HG03103 (cell line): ENCODE measurements at regions not wholly inside any gene's neighbourhood (a gene's known extent, or its start where the extent isn't known, plus 50 kb on each side); places are given as distances from the start of the nearest gene placed in this dataset.
A peak's percentile ranks its signal among the peaks of the same experiment; 100 is the strongest.
"Not testable (repeated sequence)": the region's sequence is repeated elsewhere in the genome, so short reads cannot be mapped to it uniquely, and the experiment has no call there.

Source experiments
- ATAC-seq: cut with Tn5 transposase; IDR thresholded peaks from one replicate; pipeline ENCODE4 v1.9.1; 2021; ENCODE audit warnings: low read depth; ENCODE audit not compliant: unreplicated experiment

GRCh38 chr14:106301609-106302008, 775.2 kb downstream of the TMEM121 start:
- not testable (repeated sequence) for ATAC-seq

- no peak for ATAC-seq
These were observed 776.3 kb downstream of the TMEM121 start for GRCh38 chr14:106302661-106303060.

DNA sequence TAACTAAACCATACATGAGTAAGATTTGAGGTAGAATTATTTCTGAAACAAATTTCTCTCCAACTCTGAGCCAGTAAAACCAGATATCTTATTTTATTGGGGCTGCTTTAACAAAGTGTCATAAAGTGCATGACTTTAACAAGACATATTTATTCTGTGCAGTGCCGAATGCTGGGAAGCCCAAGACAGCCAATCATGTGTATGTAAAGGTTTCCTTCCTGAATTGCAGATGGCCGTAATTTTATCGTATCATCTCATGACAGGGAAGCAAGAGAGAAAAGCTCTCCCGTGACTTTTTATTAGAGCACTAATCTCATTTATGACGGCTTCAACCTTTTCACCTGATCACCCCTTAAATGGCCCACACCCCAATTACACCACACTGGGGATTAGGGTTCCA, 777.9 kb downstream of the TMEM121 start:
- ATAC-seq: no peak

DNA sequence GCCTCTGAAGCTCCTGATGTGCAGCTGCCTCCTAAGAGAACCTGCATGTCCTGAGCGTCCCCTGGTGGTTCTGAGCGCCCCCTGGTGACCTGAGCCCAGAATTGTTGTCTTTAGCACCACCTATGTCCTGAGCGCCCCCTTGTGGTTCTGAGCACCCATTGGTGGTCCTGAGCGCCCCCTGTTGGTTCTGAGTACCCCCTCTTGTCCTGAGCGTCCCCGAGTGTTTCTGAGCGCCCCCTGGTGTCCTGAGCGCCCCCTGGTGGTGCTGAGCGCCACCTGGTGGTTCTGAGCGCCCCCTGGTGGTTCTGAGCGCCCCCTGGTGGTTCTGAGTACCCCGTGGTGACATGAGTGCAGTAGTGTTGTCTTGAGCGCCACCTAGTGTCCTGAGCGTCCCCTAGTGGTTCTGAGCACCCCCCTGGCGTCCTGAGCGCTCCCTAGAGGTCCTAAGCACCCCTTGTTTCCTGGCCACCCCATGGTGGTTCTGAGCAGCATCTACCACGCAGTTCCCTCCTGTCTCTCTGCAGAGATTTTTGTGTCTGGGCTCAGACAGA, 782.5 kb downstream of the TMEM121 start:
- peak; percentile 86 for ATAC-seq

DNA sequence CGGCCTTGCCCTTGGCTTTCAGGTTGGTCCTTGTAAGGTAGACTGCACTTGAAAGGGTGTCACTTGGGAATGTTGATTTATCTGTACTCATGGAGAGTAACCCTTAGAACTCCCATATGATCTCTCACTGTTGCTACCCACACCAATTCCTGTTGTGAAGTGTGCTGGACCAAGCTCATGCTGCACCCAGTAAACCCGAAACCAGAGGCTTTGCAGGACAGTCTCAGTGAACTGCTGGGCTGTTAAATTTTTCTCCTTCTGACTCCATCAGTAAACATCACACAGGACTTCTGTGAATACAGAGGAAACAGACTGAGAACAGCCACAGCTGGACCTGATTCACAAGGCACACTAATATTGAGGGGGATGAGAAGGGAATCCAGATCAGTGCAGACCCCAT, 783.0 kb downstream of the TMEM121 start:
- ATAC-seq: no peak

DNA sequence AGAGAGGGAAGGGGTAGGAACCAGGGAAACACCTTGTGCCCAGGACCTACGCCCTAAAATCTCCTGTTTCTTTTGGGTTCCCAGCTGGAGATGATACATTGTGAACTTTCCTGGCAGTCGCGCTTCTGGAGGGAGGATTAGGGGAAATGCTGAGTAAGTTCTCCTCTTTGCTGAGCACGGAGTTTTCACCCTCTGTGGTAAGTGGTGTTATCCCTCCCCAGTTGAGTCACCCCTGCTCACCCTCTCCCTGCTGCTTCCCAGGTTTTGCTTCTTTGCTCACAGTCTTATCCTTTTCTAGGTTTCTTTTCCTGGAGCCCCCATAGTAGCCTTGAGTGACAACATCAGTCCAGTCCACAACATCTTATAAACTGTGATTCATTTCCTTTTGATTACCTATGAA, 789.1 kb downstream of the TMEM121 start:
- ATAC-seq: no peak

- no peak for ATAC-seq
These were observed 791.2 kb downstream of the TMEM121 start for GRCh38 chr14:106317593-106317992.

DNA sequence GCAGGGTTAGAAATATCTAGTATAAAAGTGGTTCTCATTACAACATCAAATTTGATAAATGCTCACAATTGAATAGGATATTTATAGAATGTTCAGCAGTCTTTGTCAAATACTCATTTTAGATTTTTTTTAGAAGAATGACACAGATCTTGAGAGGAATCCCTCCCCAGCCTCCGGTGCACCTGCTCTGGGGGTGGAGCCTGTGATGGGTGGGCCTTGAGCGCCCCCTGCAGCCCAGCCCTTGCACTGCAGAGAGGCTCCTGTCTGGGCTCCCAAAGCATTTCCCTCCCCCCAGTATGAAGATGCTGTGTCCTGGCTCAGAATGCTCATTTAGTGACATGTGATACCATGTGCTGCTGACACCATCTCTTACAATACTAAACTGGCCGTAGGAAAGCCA, 792.3 kb downstream of the TMEM121 start:
- no peak for ATAC-seq

DNA sequence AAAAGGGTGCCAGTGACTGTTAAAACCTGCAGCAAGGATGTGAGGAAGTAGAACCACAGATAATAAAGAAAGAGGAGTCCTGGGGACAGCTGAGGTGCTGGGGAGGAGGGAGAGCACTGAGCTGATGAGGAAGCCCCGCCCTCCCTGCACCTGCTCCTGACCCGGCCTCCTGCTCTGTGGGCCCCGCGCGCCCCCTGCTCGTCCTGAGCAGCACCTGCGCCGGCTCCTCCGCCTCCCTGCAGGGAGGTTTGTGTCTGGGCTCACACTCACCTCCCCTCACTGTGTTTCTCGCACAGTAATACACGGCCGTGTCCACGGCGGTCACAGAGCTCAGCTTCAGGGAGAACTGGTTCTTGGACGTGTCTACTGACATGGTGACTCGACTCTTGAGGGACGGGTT, 797.6 kb downstream of the TMEM121 start:
- not testable (repeated sequence) for ATAC-seq

DNA sequence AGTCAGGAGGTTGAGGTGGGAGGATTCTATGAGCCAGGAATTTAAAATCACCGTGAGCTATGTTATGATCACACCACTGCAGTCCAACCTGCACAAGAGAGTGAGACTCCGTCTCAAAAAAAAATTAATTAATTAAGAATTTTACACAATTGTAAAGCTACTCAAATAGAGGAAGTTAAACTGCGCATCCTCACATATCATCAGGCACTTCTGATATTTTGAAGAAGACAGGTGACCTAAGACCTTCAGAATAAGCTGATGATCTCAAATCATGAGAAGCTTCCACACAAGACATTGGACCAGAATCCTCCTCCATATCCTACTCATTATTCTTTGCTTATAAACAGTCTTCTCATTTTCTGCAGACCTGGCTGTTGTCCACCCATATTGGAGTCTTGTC, 800.9 kb downstream of the TMEM121 start:
- no peak for ATAC-seq

GRCh38 chr14:106327702-106328353, 801.4 kb downstream of the TMEM121 start:
- not testable (repeated sequence) for ATAC-seq

GRCh38 chr14:106329243-106329642, 802.9 kb downstream of the TMEM121 start:
- not testable (repeated sequence) for ATAC-seq

DNA sequence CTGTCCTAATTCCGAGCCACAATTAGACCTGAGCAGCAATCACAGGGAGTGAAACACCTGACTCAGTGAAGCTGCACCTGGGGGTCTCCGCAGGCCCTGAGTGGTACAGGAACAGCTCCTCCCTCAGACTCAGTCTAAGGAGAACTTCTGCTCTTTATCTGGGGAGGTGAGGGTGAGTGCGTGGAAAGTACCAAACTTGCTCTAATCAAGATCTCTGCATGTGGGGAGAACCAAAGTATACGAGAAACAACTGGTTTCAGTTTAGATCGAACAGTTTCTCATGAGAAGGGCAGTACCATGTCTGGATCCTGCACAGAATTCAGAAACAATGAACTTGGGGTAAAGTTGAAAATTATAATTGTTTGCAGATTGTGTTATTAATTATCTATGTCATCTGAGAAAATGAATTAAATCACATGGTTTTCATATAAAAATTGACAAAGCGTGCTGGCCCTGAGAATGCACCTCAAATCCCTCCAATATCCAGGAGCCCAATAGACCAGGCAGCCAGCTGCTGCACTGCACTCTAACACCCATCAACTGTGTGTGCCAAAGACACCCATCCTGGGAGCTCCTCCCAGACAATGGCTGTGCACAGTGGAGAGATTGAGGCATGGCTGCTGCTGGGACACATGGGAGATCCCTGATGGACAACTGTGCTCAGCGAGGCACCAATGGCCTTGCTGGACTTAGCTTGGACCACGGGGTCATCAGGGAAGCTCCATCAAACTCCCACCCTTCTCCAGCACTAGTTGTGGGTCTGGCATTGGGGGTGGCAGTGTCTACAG, 803.8 kb downstream of the TMEM121 start:
- not testable (repeated sequence) for ATAC-seq

- not testable (repeated sequence) for ATAC-seq
These were observed 808.2 kb downstream of the TMEM121 start for GRCh38 chr14:106334428-106335109.

- not testable (repeated sequence) for ATAC-seq
These were observed 808.7 kb downstream of the TMEM121 start for GRCh38 chr14:106335110-106335429.

DNA sequence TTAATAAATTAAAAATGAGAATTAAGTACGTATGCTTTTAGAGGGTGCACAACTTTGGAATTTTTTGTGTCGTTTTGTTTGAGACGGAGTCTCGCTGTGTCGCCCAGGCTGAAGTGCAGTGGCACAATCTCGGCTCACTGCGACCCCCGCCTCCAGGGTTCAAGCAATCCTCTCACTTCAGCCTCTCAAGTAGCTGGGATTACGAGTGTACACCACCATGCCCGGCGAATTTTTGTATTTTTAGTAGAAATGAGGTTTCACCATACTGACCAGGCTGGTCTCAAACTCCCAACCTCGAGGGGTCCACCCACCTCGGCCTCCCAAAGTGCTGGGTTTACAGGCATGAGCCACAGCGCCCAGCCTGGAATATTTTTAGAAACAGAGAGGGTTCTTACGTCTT, 812.4 kb downstream of the TMEM121 start:
- ATAC-seq: not testable (repeated sequence)

DNA sequence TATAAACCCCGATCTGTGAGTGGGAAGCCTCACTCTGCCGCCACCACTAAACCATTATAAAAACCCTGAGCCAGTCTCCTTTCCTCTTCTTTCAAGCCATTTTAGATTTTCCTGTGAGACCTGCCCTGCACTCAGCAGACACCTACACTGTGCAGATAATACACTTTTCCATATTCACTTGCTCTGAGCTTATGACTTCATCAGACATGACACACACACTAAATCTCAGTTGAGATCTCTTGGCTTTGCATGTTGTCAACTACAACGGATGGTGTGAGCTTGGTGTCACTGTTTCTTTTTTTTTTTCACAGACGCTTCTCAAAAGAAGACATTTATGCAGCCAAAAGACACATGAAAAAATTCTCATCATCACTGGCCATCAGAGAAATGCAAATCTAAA, 814.3 kb downstream of the TMEM121 start:
- not testable (repeated sequence) for ATAC-seq

DNA sequence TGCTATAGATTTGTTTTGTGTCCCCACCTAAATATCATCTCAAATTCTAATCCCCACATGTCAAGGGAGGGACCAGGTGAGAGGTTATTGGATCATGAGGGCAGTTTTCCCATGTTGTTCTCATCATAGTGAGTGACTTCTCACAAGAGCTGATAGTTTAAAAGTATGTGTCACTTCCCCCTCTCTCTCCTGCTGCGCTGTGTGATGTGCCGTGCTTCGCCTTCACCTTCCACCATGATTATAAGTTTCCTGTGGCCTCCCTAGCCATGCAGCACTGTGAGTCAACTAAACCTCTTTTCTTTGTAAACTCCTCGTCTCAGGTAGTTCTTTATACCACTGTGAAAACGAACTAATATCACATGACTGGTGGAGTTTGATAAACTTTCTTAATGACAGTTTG, 814.8 kb downstream of the TMEM121 start:
- not testable (repeated sequence) for ATAC-seq

- ATAC-seq: no peak
These were observed 817.2 kb downstream of the TMEM121 start for GRCh38 chr14:106343626-106344025.

DNA sequence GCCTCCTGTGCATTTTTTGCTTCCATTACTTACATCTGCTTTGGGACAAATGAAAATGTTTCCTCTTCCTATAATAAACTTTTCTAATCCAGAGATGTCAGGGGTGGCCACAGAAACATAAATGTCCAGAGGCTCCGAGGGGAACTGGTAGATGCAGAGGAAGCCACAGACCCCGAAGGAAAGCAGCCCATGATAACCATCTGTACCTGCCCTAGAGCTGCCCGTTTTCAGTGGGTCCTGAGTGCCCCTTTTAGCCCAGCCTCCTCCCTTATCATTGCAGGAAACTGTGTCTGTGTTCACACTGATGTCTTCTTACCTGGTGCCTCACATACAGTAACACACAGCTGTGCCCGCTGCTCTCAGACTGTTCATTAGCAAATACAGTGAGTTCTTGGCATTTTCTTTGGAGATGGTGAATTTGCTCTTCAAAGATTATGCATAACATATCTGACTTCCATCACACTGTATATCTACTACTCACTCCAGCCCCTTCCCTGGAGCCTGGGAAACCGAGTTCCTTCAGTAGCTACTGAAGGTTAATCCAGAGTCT, 817.8 kb downstream of the TMEM121 start:
- ATAC-seq: not testable (repeated sequence)
